ENCODE measurements at regions not wholly inside any gene's neighbourhood (a gene's known extent, or its start where the extent isn't known, plus 50 kb on each side); places are given as distances from the start of the nearest gene placed in this dataset.

DNA sequence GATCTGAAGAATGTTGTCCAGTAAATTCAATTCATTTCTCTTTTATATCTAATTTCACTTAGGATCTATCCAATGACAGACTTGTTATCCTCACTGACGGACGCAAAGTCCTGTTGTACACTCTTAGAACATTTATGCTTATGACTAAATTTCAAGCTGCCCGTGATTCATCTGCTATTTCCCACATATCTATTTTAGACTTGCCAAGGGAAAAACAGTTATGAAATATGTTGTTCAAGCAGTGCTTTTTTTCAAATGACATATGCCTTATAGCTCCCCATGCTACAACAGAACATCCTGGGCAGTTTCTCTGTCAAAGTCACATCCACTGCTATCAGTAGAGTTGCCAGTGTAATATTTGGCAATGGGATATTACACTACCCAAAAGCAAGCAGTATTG lies 94.2 kb upstream of the CBLN2 start:
- Histone ChIP-seq H3K9ac (ENCODE audit: extremely low read depth, insufficient read length, low read length) (no peak overlapping the region), H4K91ac (ENCODE audit: insufficient read length, low read depth, low read length) (no peak overlapping the region), H3K14ac (ENCODE audit: insufficient read depth, low read length) (no peak overlapping the region), H3K18ac (ENCODE audit: insufficient read length, low read depth, low read length) (no peak overlapping the region), H3K23ac (ENCODE audit: insufficient read length, low read depth, low read length) (no peak overlapping the region), H3K23me2 (ENCODE audit: insufficient read length, low read depth, low read length, poor library complexity, severe bottlenecking) (no peaks in the 10 kb centered on the region), H2AK5ac (ENCODE audit: insufficient read length, low read length) (no peak overlapping the region), H3K27ac (ENCODE audit: insufficient read length, low read depth, low read length) (no peak overlapping the region), H3K27me3 (ENCODE audit: insufficient read depth, low read length) (no peaks in the 10 kb centered on the region), H2AFZ (ENCODE audit: low read length) (no peak overlapping the region), H2BK20ac (ENCODE audit: low read depth, low read length, poor library complexity, severe bottlenecking) (no peak overlapping the region), H4K5ac (ENCODE audit: insufficient read length, low read depth, low read length) (no peak overlapping the region), H3K79me1 (ENCODE audit: insufficient read depth, low read depth, low read length, poor library complexity, severe bottlenecking) (no peaks in the 10 kb centered on the region), H3K9me3 (ENCODE audit: control insufficient read depth, low read depth, low read length) (no peaks in the 10 kb centered on the region), H3K4me2 (ENCODE audit: insufficient read depth, insufficient read length, low read length) (no peak overlapping the region), H3K79me2 (ENCODE audit: insufficient read depth, low read length) (no peaks in the 10 kb centered on the region), H2BK5ac (ENCODE audit: insufficient read length, low read length) (no peak overlapping the region), H2BK120ac (ENCODE audit: low read depth, low read length, poor library complexity, severe bottlenecking) (no peak overlapping the region), H3K4me1 (ENCODE audit: insufficient read depth, low read length) (no peaks in the 10 kb centered on the region), H4K8ac (replicated peaks; ENCODE audit: insufficient read length, low read depth, low read length) (no peak overlapping the region), H3K4ac (ENCODE audit: low read depth, low read length) (no peak overlapping the region), H4K20me1 (ENCODE audit: control insufficient read depth, insufficient read depth, insufficient read length) (no peaks in the 10 kb centered on the region), H2BK15ac (ENCODE audit: low read depth, low read length) (no peak overlapping the region), H3T11ph (ENCODE audit: low read length) (no peak overlapping the region), H3K56ac (ENCODE audit: insufficient read length, low read depth, low read length) (no peak overlapping the region), H2BK12ac (ENCODE audit: insufficient read length, low read depth, low read length) (no peak overlapping the region)
- H3K36me3 Mint-ChIP-seq (ENCODE audit: insufficient read depth in 1 of 3, low read depth in 3 of 3) = no peaks in the 10 kb centered on the region
- WGBS (ENCODE audit: extremely low coverage, insufficient read length, low lambda C conversion rate) = no CpG with 5 or more reads among the region's 3 CpGs
- no peaks in the 10 kb centered on the region for H3K9me3 Mint-ChIP-seq
- no peak overlapping the region for H3K4me3 Mint-ChIP-seq
- TF ChIP-seq CTCF (conservative IDR thresholded peaks at IDR 0.05) = no peak
- DNase-seq = no peak
- H3K4me1 Mint-ChIP-seq = peaks cover 7% of the 10 kb centered on the region in 2 experiments
- no peaks in the 10 kb centered on the region for H3K27me3 Mint-ChIP-seq (ENCODE audit: low read depth)
- no peak overlapping the region for H3K27ac Mint-ChIP-seq
